HG03469 (cell line): ENCODE measurements at regions not wholly inside any gene's neighbourhood (a gene's known extent, or its start where the extent isn't known, plus 50 kb on each side); places are given as distances from the start of the nearest gene placed in this dataset.
A peak's percentile ranks its signal among the peaks of the same experiment; 100 is the strongest.
"Not testable (repeated sequence)": the region's sequence is repeated elsewhere in the genome, so short reads cannot be mapped to it uniquely, and the experiment has no call there.

Experiments used
- ATAC-seq: cut with Tn5 transposase; IDR thresholded peaks from one replicate; pipeline ENCODE4 v1.9.1; 2021; ENCODE audit warnings: mild to moderate bottlenecking, moderate library complexity, moderate number of reproducible peaks; ENCODE audit not compliant: unreplicated experiment

GRCh38 chr18:32884543-32884942 lies 111.7 kb upstream of the KLHL14 start:
- peak; percentile 93 for ATAC-seq

GRCh38 chr18:32881009-32881408 lies 108.2 kb upstream of the KLHL14 start:
- no peak for ATAC-seq

- ATAC-seq: no peak
Observed at GRCh38 chr18:32879497-32879896, 106.7 kb upstream of the KLHL14 start.

GRCh38 chr18:32878436-32878835 lies 105.6 kb upstream of the KLHL14 start:
- ATAC-seq: no peak

GRCh38 chr18:32877371-32877770 lies 104.5 kb upstream of the KLHL14 start:
- no peak for ATAC-seq

- ATAC-seq: no peak
Observed at GRCh38 chr18:32875625-32876024, 102.8 kb upstream of the KLHL14 start.

- ATAC-seq: no peak
Observed at GRCh38 chr18:32871786-32872185, 99.0 kb upstream of the KLHL14 start.

GRCh38 chr18:32870611-32871010 lies 97.8 kb upstream of the KLHL14 start:
- no peak for ATAC-seq

- ATAC-seq: no peak
Observed at GRCh38 chr18:32868406-32868805, 95.6 kb upstream of the KLHL14 start.

GRCh38 chr18:32867936-32868335 lies 95.1 kb upstream of the KLHL14 start:
- no peak for ATAC-seq

GRCh38 chr18:32867330-32867729 lies 94.5 kb upstream of the KLHL14 start:
- ATAC-seq: no peak

GRCh38 chr18:32862031-32862430 lies 89.2 kb upstream of the KLHL14 start:
- not testable (repeated sequence) for ATAC-seq

- no peak for ATAC-seq
Observed at GRCh38 chr18:32851936-32852335, 79.1 kb upstream of the KLHL14 start.

- no peak for ATAC-seq
Observed at GRCh38 chr18:32848826-32849225, 76.0 kb upstream of the KLHL14 start.

GRCh38 chr18:32847691-32848090 lies 74.9 kb upstream of the KLHL14 start:
- ATAC-seq: no peak

- no peak for ATAC-seq
Observed at GRCh38 chr18:32846896-32847295, 74.1 kb upstream of the KLHL14 start.

- no peak for ATAC-seq
Observed at GRCh38 chr18:32840962-32841361, 68.1 kb upstream of the KLHL14 start.

- no peak for ATAC-seq
Observed at GRCh38 chr18:32835951-32836350, 63.1 kb upstream of the KLHL14 start.

GRCh38 chr18:32831781-32832180 lies 59.0 kb upstream of the KLHL14 start:
- ATAC-seq: no peak

- ATAC-seq: no peak
Observed at GRCh38 chr18:32823226-32823625, 50.4 kb upstream of the KLHL14 start.
